NOMO-1 treated with DMSO at 0.1 percent for 48 hours (cell line): ENCODE measurements at regions not wholly inside any gene's neighbourhood (a gene's known extent, or its start where the extent isn't known, plus 50 kb on each side); places are given as distances from the start of the nearest gene placed in this dataset.
"Not testable (repeated sequence)": the region's sequence is repeated elsewhere in the genome, so short reads cannot be mapped to it uniquely, and the experiment has no call there.

Experiments used
- DNase-seq: peaks from one replicate; lab custom pipeline; 2025; ENCODE audit not compliant: unreplicated experiment; lab: John Stamatoyannopoulos, UW

GRCh38 chr5:30267026-30267425 is 926.5 kb upstream of the CDH6 start:
- no peak for DNase-seq

GRCh38 chr5:30239331-30240022 is 954.0 kb upstream of the CDH6 start:
- no peak for DNase-seq

DNA sequence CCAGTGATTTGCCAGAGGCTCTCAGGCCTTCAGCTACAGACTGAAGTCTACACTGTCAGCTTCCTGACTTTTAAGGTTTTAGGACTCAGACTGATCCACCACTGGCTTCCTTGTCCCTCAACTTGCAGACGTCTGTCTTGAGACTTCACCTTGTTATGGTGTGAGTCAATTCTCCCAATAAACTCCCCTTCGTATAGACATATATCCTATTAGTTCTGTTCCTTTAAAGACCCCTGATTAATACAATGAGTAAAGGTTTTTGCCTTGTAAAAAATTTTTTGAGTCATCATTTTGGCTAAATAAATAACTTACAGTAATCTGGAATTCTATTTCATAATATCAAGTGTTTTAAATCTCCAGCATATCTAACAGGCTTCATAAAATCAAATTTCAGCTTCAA is 956.3 kb upstream of the CDH6 start:
- DNase-seq: no peak

GRCh38 chr5:30209755-30210154 is 983.7 kb upstream of the CDH6 start:
- DNase-seq: no peak

DNA sequence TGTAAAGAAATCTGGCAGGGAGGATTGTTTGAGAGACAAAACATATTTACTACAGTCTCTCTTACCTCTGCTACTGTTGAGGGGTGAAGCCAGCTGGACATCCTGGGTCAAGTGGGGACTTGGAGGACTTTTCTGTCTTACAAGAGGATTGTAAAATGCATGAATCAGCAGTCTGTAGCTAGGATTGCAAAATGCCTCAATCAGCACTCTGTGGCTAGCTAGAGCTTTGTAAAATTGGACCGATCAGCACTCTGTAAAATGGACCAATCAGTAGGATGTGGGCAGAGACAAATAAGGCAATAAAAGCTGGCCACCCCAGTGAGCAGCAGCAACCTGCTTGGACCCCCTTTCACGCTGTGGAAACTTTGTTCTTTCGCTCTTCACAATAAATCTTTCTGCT is 995.8 kb upstream of the CDH6 start:
- no peak for DNase-seq

DNA sequence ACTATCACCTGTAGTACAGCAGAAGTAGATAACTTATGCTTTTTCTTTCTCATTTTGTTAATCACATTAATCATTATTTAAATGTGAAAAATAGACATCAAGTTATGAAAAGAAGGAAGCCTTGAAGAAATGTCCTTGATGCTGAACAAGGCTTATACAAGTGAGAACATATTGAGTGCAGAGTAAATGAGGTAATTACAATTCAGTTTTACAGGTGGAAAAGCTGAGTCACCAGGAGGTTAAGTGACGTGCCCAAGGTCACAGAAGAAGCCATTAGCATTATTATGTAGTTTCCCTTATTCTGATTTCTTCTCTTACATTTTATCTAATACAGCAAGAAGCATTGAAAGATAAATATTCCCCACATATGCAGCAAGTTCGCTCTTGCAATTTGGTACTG is 998.5 kb upstream of the CDH6 start:
- no peak for DNase-seq

- DNase-seq: no peak
These were observed 998.9 kb upstream of the CDH6 start for GRCh38 chr5:30194595-30194994.

DNA sequence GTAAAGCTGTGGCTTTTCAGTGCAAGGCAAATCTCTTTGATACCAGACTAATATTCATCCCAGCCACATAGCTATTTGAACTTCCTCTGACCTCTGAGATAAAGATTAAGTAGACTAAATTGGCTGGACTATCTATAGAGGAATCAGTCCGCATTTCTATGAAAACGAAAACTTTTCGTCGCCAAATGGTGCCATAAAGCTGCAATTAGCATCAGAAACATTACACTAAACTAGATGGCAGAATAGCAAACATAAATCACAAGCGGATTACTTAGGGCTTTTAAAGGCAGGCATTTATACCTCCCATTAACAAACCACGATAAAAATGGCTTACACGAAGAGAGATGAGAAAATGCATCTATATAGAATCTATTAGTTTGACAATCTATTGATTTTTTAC is 1009.7 kb upstream of the CDH6 start:
- no peak for DNase-seq

DNA sequence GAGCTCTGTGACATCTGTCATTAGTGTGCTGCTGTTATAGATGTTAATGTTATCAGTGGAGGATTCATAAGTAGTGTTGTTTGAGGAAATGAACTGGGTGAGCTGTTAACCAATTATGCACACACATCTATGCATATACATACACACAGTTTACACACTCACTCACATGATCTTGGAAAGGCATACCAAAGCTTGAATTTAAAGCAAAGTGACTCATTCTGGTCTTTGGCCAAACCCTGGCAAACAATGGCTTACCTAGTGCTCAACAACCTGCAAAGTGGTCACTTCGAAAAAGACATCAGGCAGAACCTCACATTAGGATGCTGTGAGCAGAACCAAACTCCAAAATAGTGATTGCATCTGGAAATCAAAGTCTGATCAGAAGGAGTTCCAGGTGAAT is 1037.3 kb upstream of the CDH6 start:
- DNase-seq: no peak

DNA sequence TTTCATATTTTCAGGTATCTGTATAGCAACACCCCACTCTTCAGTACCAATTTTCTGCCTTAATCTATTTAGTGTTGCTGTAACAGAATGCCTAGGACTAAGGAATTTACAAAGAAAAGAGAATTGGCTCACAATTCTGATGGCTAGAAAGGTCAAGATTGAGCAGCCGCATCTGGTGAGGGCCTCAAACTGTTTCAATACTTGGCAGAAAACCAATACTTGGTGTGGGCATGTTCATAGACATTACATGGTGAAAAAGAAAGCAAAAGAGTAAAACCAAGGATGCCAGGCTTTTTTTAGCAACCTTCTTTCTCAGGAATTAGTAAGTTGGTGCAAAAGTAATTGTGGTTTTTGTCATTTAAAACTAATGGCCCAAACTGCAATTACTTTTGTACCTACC is 1041.1 kb upstream of the CDH6 start:
- DNase-seq: no peak

DNA sequence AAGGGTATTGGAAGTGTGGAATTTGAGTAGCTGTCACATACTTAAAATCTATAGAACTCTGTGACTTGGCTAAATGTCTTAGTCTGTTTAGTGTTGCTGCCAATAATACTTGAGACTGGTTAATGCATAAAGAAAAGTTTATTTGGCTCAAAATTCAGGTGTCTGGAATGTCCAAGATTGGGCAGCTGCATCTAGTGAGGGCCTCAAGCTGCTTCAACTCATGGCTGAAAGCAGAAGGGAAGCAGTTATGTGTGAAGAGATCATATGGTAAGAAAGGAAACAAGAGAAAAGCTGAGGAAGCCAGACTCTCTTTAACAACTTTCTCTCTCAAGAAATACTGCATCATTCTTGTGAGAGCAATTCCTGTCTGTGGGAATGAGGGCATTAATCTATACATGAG is 1043.3 kb upstream of the CDH6 start:
- no peak for DNase-seq

GRCh38 chr5:30149526-30149925 is 1044.0 kb upstream of the CDH6 start:
- no peak for DNase-seq

DNA sequence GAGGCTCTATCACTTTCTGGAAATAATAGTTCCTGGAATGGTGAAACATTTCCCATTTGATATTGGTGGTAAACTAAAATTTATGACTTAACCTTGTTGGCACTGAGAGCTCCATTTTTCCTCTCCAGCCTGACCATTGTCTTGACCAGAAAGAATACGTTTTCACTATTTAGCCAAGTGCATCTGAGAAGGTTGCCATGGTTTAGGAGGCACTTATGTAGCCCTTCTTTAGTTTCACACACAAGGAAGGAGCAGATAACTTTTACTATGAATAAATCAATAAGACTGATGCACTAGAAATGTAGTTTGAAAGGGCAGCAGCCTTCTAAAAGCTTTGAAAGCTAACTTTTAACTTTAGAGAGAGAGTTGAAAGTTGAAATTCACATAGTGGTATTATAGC is 1045.5 kb upstream of the CDH6 start:
- no peak for DNase-seq

DNA sequence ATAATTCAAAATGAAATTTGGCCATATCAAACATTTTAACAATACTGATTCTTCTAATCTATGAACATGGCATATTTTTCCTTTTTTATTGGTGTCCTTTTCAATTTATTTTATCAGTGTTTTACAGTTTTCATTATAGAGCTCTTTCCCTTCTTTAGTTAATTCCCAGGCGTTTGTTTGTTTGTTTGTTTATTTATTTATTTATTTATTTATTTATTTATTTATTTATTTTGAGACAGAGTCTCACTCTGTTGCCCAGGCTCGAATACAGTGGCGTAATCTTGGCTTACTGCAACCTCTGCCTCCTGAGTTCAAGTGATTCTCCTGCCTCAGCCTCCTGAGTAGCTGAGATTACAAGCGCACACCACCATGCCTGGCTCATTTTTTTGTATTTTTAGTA is 1049.4 kb upstream of the CDH6 start:
- DNase-seq: not testable (repeated sequence)

DNA sequence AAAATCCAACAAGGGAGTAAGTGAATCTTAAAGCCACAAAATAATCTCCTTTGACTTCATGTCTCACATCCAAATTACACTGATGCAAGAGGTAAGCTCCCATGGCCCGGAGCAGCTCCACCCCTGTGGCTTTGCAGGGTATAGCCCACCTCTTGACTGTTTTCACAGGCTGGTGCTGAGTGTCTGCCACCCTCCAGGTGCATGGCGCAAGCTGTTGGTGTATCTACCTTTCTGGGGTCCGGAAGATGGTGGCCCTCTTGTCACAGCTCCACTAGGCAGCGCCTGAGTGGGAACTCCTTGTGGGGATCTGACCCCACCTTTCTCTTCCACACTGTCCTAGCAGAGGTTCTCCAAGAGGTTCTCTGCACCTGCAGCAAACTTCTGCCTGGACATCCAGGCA is 1051.1 kb upstream of the CDH6 start:
- DNase-seq: no peak

- no peak for DNase-seq
These were observed 1072.4 kb upstream of the CDH6 start for GRCh38 chr5:30121043-30121442.

GRCh38 chr5:30117135-30117534 is 1076.4 kb upstream of the CDH6 start:
- no peak for DNase-seq

- DNase-seq: no peak
These were observed 1079.9 kb upstream of the CDH6 start for GRCh38 chr5:30113542-30113941.

DNA sequence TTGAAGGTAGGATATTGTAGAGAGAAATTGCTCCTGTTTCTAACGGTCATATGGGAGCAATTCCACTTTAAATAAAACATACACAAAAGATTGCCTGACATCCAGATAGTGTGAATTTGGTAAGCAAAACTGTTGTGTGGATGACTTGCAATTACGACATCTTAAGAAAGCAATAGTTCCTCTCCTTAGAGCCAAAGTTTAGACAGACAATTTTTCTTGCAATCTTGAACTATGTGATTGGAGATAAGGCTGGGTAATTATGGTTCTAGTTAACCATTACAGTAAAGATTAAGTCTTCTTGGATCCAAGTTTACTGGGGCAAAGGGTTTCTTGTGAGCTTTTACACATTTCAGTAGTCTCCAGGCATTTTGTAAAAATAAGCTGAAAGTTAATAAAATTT is 1080.6 kb upstream of the CDH6 start:
- no peak for DNase-seq

- no peak for DNase-seq
These were observed 1085.4 kb upstream of the CDH6 start for GRCh38 chr5:30108051-30108450.

GRCh38 chr5:30106596-30106995 is 1086.9 kb upstream of the CDH6 start:
- DNase-seq: no peak

- DNase-seq: no peak
These were observed 1088.5 kb upstream of the CDH6 start for GRCh38 chr5:30104872-30105596.
